ENCODE measurements at regions not wholly inside any gene's neighbourhood (a gene's known extent, or its start where the extent isn't known, plus 50 kb on each side); places are given as distances from the start of the nearest gene placed in this dataset.

DNA sequence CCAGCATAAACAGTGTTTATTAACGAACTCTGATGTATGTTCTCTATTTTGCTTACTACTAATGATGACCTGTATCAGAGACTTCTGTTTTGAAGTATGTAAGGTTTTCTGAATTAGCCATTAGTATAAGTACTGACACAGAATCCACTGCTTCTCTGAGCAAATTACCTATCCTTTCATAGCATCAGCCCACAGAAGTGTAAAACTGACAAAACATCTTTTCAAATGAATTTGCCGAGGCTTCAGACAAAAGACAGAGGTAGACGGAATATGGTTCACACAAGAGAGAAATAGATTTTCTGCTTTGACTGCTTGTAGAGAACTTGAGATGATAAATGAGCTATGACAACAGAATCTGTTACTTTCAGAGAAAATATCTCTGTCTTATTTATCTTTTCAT lies 1051.6 kb downstream of the AMY1C start:
- Histone ChIP-seq H2BK120ac (ENCODE audit: low read depth, low read length) (no peak overlapping the region), H2AFZ (ENCODE audit: low read length) (no peak overlapping the region), H2AK5ac (ENCODE audit: low read depth, low read length) (no peak overlapping the region), H3K4me3 (ENCODE audit: low read length in 2 of 2) (no peak overlapping the region), H3K36me3 (replicated peaks in 1 of 2; ENCODE audit: control insufficient read depth in 2 of 2, insufficient read depth in 2 of 2, low read length in 2 of 2) (no peaks in the 10 kb centered on the region), H4K91ac (ENCODE audit: low read depth, low read length, poor library complexity) (no peak overlapping the region), H3K14ac (ENCODE audit: low read length) (no peak overlapping the region), H2BK12ac (ENCODE audit: low read length) (no peak overlapping the region), H3K9me3 (replicated peaks in 1 of 2; ENCODE audit: control insufficient read depth in 2 of 2, insufficient read depth in 1 of 2, low read depth in 1 of 2, low read length in 2 of 2) (no peaks in the 10 kb centered on the region), H3K27ac (replicated peaks; ENCODE audit: low read length) (no peak overlapping the region), H3K4me1 (ENCODE audit: control insufficient read depth in 2 of 2, insufficient read depth in 1 of 2, low read depth in 1 of 2, low read length in 2 of 2) (no peaks in the 10 kb centered on the region), H4K8ac (ENCODE audit: low read depth, low read length) (no peak overlapping the region), H3K18ac (ENCODE audit: low read length) (no peak overlapping the region), H3K9ac (ENCODE audit: low read depth, low read length, poor library complexity) (no peak overlapping the region), H3K4ac (ENCODE audit: low read length) (no peak overlapping the region), H3K79me1 (ENCODE audit: low read depth, low read length) (no peaks in the 10 kb centered on the region), H3K27me3 (ENCODE audit: control insufficient read depth in 3 of 3, insufficient read depth in 3 of 3, low read depth in 1 of 3, low read length in 3 of 3) (no peaks in the 10 kb centered on the region), H3K23ac (ENCODE audit: low read depth, low read length, poor library complexity) (no peak overlapping the region), H3K4me2 (ENCODE audit: insufficient read depth, low read length, poor library complexity, severe bottlenecking) (no peak overlapping the region), H2BK5ac (ENCODE audit: low read length) (no peak overlapping the region), H2BK15ac (ENCODE audit: low read length) (no peak overlapping the region)
- WGBS, 2 donors (ENCODE audit: extremely low coverage in 2 of 2, insufficient read length in 2 of 2, insufficient replicate concordance in 1 of 2): no CpG with 5 or more reads among the region's 3 CpGs
- DNase-seq (ENCODE audit: low spot score): no peak

DNA sequence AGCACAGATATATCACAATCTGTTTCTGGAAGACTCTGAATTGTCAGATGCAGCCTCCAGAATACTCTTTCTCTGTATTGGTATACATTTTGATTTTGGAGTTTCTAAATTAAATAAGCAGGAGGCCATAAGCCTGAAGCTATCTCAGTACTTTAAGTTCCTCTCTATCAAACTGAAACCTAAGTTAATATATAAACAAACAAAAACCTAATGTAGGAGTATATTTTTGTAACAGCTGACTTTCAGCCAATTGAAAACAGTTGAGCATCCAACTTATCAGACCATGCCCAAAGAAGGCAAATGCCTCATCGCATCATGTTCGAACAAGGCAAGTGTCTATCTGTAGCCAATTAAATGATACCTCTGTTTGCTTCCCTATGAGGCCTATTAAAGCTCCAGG lies 1054.4 kb downstream of the AMY1C start:
- no peaks in the 10 kb centered on the region for H3K4me1 ChIP-seq (ENCODE audit: control insufficient read depth in 2 of 2, insufficient read depth in 1 of 2, low read depth in 1 of 2, low read length in 2 of 2)
- H3K4me2 ChIP-seq (ENCODE audit: insufficient read depth, low read length, poor library complexity, severe bottlenecking): no peak overlapping the region
- H4K8ac ChIP-seq (ENCODE audit: low read depth, low read length): no peak overlapping the region
- no peak overlapping the region for H3K27ac ChIP-seq (replicated peaks; ENCODE audit: low read length)
- H3K14ac ChIP-seq (ENCODE audit: low read length): no peak overlapping the region
- H2AFZ ChIP-seq (ENCODE audit: low read length): no peak overlapping the region
- no peaks in the 10 kb centered on the region for H3K79me1 ChIP-seq (ENCODE audit: low read depth, low read length)
- no peak overlapping the region for H2BK5ac ChIP-seq (ENCODE audit: low read length)
- H3K9me3 ChIP-seq (replicated peaks in 1 of 2; ENCODE audit: control insufficient read depth in 2 of 2, insufficient read depth in 1 of 2, low read depth in 1 of 2, low read length in 2 of 2): no peaks in the 10 kb centered on the region
- no peaks in the 10 kb centered on the region for H3K36me3 ChIP-seq (replicated peaks in 1 of 2; ENCODE audit: control insufficient read depth in 2 of 2, insufficient read depth in 2 of 2, low read length in 2 of 2)
- no CpG with 5 or more reads among the region's 2 CpGs for WGBS, 2 donors (ENCODE audit: extremely low coverage in 2 of 2, insufficient read length in 2 of 2, insufficient replicate concordance in 1 of 2)
- H2BK15ac ChIP-seq (ENCODE audit: low read length): no peak overlapping the region
- no peak overlapping the region for H3K23ac ChIP-seq (ENCODE audit: low read depth, low read length, poor library complexity)
- no peak overlapping the region for H2BK120ac ChIP-seq (ENCODE audit: low read depth, low read length)
- no peak overlapping the region for H2BK12ac ChIP-seq (ENCODE audit: low read length)
- no peak overlapping the region for H3K9ac ChIP-seq (ENCODE audit: low read depth, low read length, poor library complexity)
- H4K91ac ChIP-seq (ENCODE audit: low read depth, low read length, poor library complexity): no peak overlapping the region
- H3K4ac ChIP-seq (ENCODE audit: low read length): no peak overlapping the region
- H3K4me3 ChIP-seq (ENCODE audit: low read length in 2 of 2): no peak overlapping the region
- DNase-seq (ENCODE audit: low spot score): no peak
- H3K18ac ChIP-seq (ENCODE audit: low read length): no peak overlapping the region
- H2AK5ac ChIP-seq (ENCODE audit: low read depth, low read length): no peak overlapping the region
- no peaks in the 10 kb centered on the region for H3K27me3 ChIP-seq (ENCODE audit: control insufficient read depth in 3 of 3, insufficient read depth in 3 of 3, low read depth in 1 of 3, low read length in 3 of 3)

DNA sequence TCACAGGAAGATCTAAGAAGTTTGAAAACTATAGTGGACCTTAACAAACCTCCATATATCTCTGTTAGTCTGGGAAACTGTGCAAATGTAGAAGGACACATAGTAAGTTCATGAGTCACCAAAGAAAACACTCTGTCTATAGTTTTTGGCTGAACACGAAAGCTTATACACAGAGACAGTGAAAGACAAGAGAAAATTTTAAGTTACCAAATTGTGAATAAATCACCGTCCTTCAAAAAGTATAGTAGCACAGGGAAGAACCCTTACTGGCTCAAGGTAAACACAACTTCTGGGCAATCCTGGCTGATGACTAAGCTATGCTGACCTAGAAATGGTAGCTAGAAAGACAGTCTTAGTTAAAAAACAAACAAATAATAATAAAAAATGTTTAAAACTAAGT lies 1057.9 kb downstream of the AMY1C start:
- Histone ChIP-seq H3K27ac (replicated peaks; ENCODE audit: low read length) (no peak overlapping the region), H3K27me3 (ENCODE audit: control insufficient read depth in 3 of 3, insufficient read depth in 3 of 3, low read depth in 1 of 3, low read length in 3 of 3) (no peaks in the 10 kb centered on the region), H3K4me2 (ENCODE audit: insufficient read depth, low read length, poor library complexity, severe bottlenecking) (no peak overlapping the region), H3K9ac (ENCODE audit: low read depth, low read length, poor library complexity) (no peak overlapping the region), H2BK15ac (ENCODE audit: low read length) (no peak overlapping the region), H4K91ac (ENCODE audit: low read depth, low read length, poor library complexity) (no peak overlapping the region), H2AK5ac (ENCODE audit: low read depth, low read length) (no peak overlapping the region), H3K4ac (ENCODE audit: low read length) (no peak overlapping the region), H2AFZ (ENCODE audit: low read length) (no peak overlapping the region), H3K23ac (ENCODE audit: low read depth, low read length, poor library complexity) (no peak overlapping the region), H3K14ac (ENCODE audit: low read length) (no peak overlapping the region), H3K18ac (ENCODE audit: low read length) (no peak overlapping the region), H3K4me1 (ENCODE audit: control insufficient read depth in 2 of 2, insufficient read depth in 1 of 2, low read depth in 1 of 2, low read length in 2 of 2) (no peaks in the 10 kb centered on the region), H3K4me3 (ENCODE audit: low read length in 2 of 2) (no peak overlapping the region), H3K9me3 (replicated peaks in 1 of 2; ENCODE audit: control insufficient read depth in 2 of 2, insufficient read depth in 1 of 2, low read depth in 1 of 2, low read length in 2 of 2) (no peaks in the 10 kb centered on the region), H3K79me1 (ENCODE audit: low read depth, low read length) (no peaks in the 10 kb centered on the region), H2BK12ac (ENCODE audit: low read length) (no peak overlapping the region), H2BK5ac (ENCODE audit: low read length) (no peak overlapping the region), H3K36me3 (replicated peaks in 1 of 2; ENCODE audit: control insufficient read depth in 2 of 2, insufficient read depth in 2 of 2, low read length in 2 of 2) (no peaks in the 10 kb centered on the region), H2BK120ac (ENCODE audit: low read depth, low read length) (no peak overlapping the region), H4K8ac (ENCODE audit: low read depth, low read length) (no peak overlapping the region)
- WGBS, 2 donors (ENCODE audit: extremely low coverage in 2 of 2, insufficient read length in 2 of 2, insufficient replicate concordance in 1 of 2): no CpG with 5 or more reads among the region's 2 CpGs
- DNase-seq (ENCODE audit: low spot score): no peak

GRCh38 chr1:104825401-104825800 lies 1075.7 kb downstream of the AMY1C start:
- no peak overlapping the region for H4K91ac ChIP-seq (ENCODE audit: low read depth, low read length, poor library complexity)
- no peak overlapping the region for H3K14ac ChIP-seq (ENCODE audit: low read length)
- no peaks in the 10 kb centered on the region for H3K36me3 ChIP-seq (replicated peaks in 1 of 2; ENCODE audit: control insufficient read depth in 2 of 2, insufficient read depth in 2 of 2, low read length in 2 of 2)
- H4K8ac ChIP-seq (ENCODE audit: low read depth, low read length): no peak overlapping the region
- H2AK5ac ChIP-seq (ENCODE audit: low read depth, low read length): no peak overlapping the region
- DNase-seq (ENCODE audit: low spot score): no peak
- no peak overlapping the region for H3K9ac ChIP-seq (ENCODE audit: low read depth, low read length, poor library complexity)
- H2BK5ac ChIP-seq (ENCODE audit: low read length): no peak overlapping the region
- H3K4me3 ChIP-seq (ENCODE audit: low read length in 2 of 2): no peak overlapping the region
- H3K18ac ChIP-seq (ENCODE audit: low read length): no peak overlapping the region
- no peaks in the 10 kb centered on the region for H3K27me3 ChIP-seq (ENCODE audit: control insufficient read depth in 3 of 3, insufficient read depth in 3 of 3, low read depth in 1 of 3, low read length in 3 of 3)
- no peak overlapping the region for H3K4ac ChIP-seq (ENCODE audit: low read length)
- no peak overlapping the region for H2BK15ac ChIP-seq (ENCODE audit: low read length)
- H2BK12ac ChIP-seq (ENCODE audit: low read length): no peak overlapping the region
- H3K23ac ChIP-seq (ENCODE audit: low read depth, low read length, poor library complexity): no peak overlapping the region
- H3K4me2 ChIP-seq (ENCODE audit: insufficient read depth, low read length, poor library complexity, severe bottlenecking): no peak overlapping the region
- H3K9me3 ChIP-seq (replicated peaks in 1 of 2; ENCODE audit: control insufficient read depth in 2 of 2, insufficient read depth in 1 of 2, low read depth in 1 of 2, low read length in 2 of 2): no peaks in the 10 kb centered on the region
- H2BK120ac ChIP-seq (ENCODE audit: low read depth, low read length): no peak overlapping the region
- H3K79me1 ChIP-seq (ENCODE audit: low read depth, low read length): no peaks in the 10 kb centered on the region
- H2AFZ ChIP-seq (ENCODE audit: low read length): no peak overlapping the region
- no peaks in the 10 kb centered on the region for H3K4me1 ChIP-seq (ENCODE audit: control insufficient read depth in 2 of 2, insufficient read depth in 1 of 2, low read depth in 1 of 2, low read length in 2 of 2)
- no CpG with 5 or more reads among the region's 1 CpG for WGBS, 2 donors (ENCODE audit: extremely low coverage in 2 of 2, insufficient read length in 2 of 2, insufficient replicate concordance in 1 of 2)
- no peak overlapping the region for H3K27ac ChIP-seq (replicated peaks; ENCODE audit: low read length)
